ENCODE measurements at regions not wholly inside any gene's neighbourhood (a gene's known extent, or its start where the extent isn't known, plus 50 kb on each side); places are given as distances from the start of the nearest gene placed in this dataset.
A peak's percentile ranks its signal among the peaks of the same experiment; 100 is the strongest.

- intact Hi-C loops (cut with DNase I): no loop called here
- TF ChIP-seq POLR2AphosphoS5 (IDR thresholded peaks at IDR 0.05) (no peak), POLR2A (IDR thresholded peaks at IDR 0.05; ENCODE audit: low read depth) (no peak), EP300 (IDR thresholded peaks at IDR 0.05) (no peak)
- TF ChIP-seq, protein P1, sequence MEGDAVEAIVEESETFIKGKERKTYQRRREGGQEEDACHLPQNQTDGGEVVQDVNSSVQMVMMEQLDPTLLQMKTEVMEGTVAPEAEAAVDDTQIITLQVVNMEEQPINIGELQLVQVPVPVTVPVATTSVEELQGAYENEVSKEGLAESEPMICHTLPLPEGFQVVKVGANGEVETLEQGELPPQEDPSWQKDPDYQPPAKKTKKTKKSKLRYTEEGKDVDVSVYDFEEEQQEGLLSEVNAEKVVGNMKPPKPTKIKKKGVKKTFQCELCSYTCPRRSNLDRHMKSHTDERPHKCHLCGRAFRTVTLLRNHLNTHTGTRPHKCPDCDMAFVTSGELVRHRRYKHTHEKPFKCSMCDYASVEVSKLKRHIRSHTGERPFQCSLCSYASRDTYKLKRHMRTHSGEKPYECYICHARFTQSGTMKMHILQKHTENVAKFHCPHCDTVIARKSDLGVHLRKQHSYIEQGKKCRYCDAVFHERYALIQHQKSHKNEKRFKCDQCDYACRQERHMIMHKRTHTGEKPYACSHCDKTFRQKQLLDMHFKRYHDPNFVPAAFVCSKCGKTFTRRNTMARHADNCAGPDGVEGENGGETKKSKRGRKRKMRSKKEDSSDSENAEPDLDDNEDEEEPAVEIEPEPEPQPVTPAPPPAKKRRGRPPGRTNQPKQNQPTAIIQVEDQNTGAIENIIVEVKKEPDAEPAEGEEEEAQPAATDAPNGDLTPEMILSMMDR (IDR thresholded peaks at IDR 0.05): no peak
- no peaks in the 10 kb centered on the region for H3K9me3 ChIP-seq
Measured at GRCh38 chr6:134551245-134551960, 233.5 kb upstream of the SGK1 start.

GRCh38 chr6:134550604-134551003 lies 232.7 kb upstream of the SGK1 start:
- TF ChIP-seq POLR2A (IDR thresholded peaks at IDR 0.05; ENCODE audit: low read depth) (no peak), EP300 (IDR thresholded peaks at IDR 0.05) (no peak), POLR2AphosphoS5 (IDR thresholded peaks at IDR 0.05) (peak in 1 of 2 donors; percentile 11)
- TF ChIP-seq, protein P1 (IDR thresholded peaks at IDR 0.05): no peak
- 66% methylated on average over 3 of the region's 3 CpGs for WGBS
- no peak overlapping the region for H3K4me3 ChIP-seq
- intact Hi-C loops (cut with DNase I): no loop called here
- H3K27ac ChIP-seq (replicated peaks in 1 of 4): peak overlapping the region in 1 of 4 donors; percentile 22
- DNase-seq (ENCODE audit: extremely low spot score): no peak
- peaks cover 0 to 18% (median 12%) of the 10 kb centered on the region in 4 donors for H3K4me1 ChIP-seq
- H3K9me3 ChIP-seq: no peaks in the 10 kb centered on the region
- no peaks in the 10 kb centered on the region for H3K27me3 ChIP-seq
- no peaks in the 10 kb centered on the region for H3K36me3 ChIP-seq

More at GRCh38 chr6:134551245-134551960, 233.5 kb upstream of the SGK1 start:
- no peaks in the 10 kb centered on the region for H3K27me3 ChIP-seq
- no peaks in the 10 kb centered on the region for H3K36me3 ChIP-seq
- peaks cover 0 to 18% (median 12%) of the 10 kb centered on the region in 4 donors for H3K4me1 ChIP-seq
- 45% methylated on average over 6 of the region's 6 CpGs for WGBS
- H3K27ac ChIP-seq (replicated peaks in 1 of 4): peak overlapping the region in 1 of 4 donors; percentile 22
- H3K4me3 ChIP-seq: no peak overlapping the region
- DNase-seq (ENCODE audit: extremely low spot score): no peak

DNA sequence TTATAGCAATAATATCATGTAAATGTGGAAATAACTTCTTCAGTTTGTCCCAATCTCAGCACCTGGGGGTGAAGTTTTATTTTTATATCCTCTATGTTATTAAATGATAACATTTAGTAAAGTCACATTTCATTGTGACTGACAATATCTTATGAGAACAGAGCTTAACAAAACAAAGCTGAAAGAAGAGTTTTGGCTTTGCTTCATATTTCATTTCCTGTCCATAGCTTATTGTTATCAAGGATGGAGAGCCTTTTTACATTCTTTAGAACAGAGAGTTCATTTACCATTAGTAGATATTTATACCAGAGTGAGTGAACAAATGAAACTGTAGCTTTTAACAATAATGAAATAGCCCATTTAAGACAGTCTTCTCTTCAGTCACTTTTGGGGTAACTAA lies 231.9 kb upstream of the SGK1 start:
- intact Hi-C loops (cut with DNase I): no loop called here
- no peak overlapping the region for H3K4me3 ChIP-seq
- no peaks in the 10 kb centered on the region for H3K27me3 ChIP-seq
- H3K9me3 ChIP-seq: no peaks in the 10 kb centered on the region
- TF ChIP-seq POLR2A (IDR thresholded peaks at IDR 0.05; ENCODE audit: low read depth) (no peak), EP300 (IDR thresholded peaks at IDR 0.05) (no peak), POLR2AphosphoS5 (IDR thresholded peaks at IDR 0.05) (no peak)
- TF ChIP-seq, protein P1 (IDR thresholded peaks at IDR 0.05): no peak
- H3K4me1 ChIP-seq: peaks cover 0 to 18% (median 12%) of the 10 kb centered on the region in 4 donors
- no peaks in the 10 kb centered on the region for H3K36me3 ChIP-seq
- no peak for DNase-seq (ENCODE audit: extremely low spot score)
- H3K27ac ChIP-seq (replicated peaks in 1 of 4): no peak overlapping the region

- no peaks in the 10 kb centered on the region for H3K9me3 ChIP-seq
- intact Hi-C loops (cut with DNase I): no loop called here
- peaks cover 0 to 18% (median 12%) of the 10 kb centered on the region in 4 donors for H3K4me1 ChIP-seq
- no peak for TF ChIP-seq POLR2A (IDR thresholded peaks at IDR 0.05; ENCODE audit: low read depth)
- TF ChIP-seq, protein P1 (IDR thresholded peaks at IDR 0.05): no peak
- no peak for TF ChIP-seq EP300 (IDR thresholded peaks at IDR 0.05)
- TF ChIP-seq POLR2AphosphoS5 (IDR thresholded peaks at IDR 0.05): no peak
- no peak overlapping the region for H3K4me3 ChIP-seq
- no peaks in the 10 kb centered on the region for H3K36me3 ChIP-seq
- 67% methylated on average over 8 of the region's 8 CpGs for WGBS
- no peak overlapping the region for H3K27ac ChIP-seq (replicated peaks in 1 of 4)
- no peaks in the 10 kb centered on the region for H3K27me3 ChIP-seq
- DNase-seq (ENCODE audit: extremely low spot score): no peak
Measured at GRCh38 chr6:134546962-134547645, 229.2 kb upstream of the SGK1 start.

All from esophagus muscularis mucosa (tissue), 4 donors.